ENCODE measurements at regions not wholly inside any gene's neighbourhood (a gene's known extent, or its start where the extent isn't known, plus 50 kb on each side); places are given as distances from the start of the nearest gene placed in this dataset.

- no peak for DNase-seq (ENCODE audit: low spot score)
Observed at GRCh38 chr1:106055855-106056254, 1000.6 kb upstream of the PRMT6 start.

DNA sequence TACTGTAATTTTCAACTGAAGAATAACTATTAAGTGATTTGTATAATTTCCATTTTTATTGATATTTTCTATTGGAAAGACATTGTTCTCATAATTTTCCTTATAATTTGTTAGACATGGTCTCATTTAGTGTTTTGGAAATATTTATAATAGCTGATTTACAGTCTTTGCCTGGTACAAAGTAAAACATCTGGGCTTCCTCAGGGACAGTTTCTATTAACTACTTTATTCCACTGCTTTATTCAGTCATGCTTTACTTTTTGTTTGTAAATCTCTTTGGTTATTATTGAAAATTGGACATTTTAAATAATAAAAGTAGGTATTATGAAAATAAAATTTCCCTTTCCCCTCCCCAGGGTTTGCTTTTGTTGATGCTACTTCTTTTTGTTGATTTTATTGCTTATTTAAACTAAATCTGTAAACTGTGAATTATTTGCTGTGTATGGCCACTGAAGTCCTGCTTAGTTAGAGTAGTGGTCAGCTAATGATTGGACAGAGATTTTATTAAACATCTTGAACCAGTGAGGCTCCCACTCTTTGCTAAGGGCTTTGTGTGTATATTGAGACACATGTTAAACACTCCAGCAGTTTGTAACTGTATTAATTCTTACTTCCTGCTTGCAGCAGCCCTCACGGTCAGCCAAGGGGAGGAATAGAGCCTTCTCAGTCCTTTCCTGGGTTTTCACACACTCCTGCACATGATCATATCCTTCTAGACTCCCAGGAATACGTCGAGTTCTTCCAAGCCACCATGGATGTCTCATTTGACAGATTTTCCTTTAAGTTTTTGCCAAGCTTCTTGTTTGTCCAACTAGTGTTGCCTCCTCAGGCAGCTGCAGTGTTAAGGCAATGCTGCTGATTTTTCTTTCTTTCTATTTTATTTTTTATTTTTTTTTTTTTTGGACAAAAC, 994.6 kb upstream of the PRMT6 start:
- DNase-seq (ENCODE audit: low spot score): no peak

GRCh38 chr1:106063510-106063909, 993.0 kb upstream of the PRMT6 start:
- no peak for DNase-seq (ENCODE audit: low spot score)

- DNase-seq (ENCODE audit: low spot score): no peak
Observed at GRCh38 chr1:106072909-106073600, 983.4 kb upstream of the PRMT6 start.

GRCh38 chr1:106080608-106081325, 975.7 kb upstream of the PRMT6 start:
- DNase-seq (ENCODE audit: low spot score): no peak

DNA sequence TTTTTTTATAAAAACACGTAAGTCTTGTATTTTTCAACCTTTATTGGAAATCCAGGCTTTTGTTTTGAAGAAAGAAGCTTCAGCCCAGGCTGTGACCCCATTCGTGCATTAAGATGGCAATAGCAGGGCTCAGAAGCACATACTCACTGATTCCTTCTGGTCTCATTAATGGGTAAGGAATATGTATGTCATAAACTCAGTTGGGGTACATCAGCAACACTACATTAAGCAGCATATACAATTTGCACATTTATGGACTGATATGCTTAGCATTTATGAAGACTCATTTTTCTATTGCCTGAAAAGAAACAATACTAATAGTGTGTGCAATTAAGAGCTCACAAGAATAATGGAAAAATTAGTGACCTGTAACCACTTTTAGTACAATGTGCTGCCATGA, 945.4 kb upstream of the PRMT6 start:
- DNase-seq (ENCODE audit: low spot score): no peak

DNA sequence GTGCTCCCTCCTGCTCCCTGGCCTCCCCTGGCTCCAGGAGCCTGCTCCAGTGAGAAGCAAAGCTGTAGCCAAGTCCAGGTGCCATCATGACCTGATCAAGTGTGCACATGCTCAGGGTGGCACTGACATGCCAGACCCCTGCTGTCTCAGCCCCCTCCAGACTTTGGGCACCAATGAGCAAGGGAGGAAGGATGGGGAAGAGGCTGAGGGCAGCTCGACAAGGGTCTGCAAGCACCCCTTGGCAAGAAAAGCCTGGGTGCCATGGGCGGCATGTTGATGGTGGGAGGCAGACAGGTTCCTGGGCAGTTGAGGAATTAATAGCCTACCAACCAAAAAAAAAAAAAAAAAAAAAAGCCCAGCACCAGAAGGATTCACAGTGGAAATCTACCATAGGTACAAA, 942.6 kb upstream of the PRMT6 start:
- no peak for DNase-seq (ENCODE audit: low spot score)

GRCh38 chr1:106120789-106121188, 935.7 kb upstream of the PRMT6 start:
- no peak for DNase-seq (ENCODE audit: low spot score)

DNA sequence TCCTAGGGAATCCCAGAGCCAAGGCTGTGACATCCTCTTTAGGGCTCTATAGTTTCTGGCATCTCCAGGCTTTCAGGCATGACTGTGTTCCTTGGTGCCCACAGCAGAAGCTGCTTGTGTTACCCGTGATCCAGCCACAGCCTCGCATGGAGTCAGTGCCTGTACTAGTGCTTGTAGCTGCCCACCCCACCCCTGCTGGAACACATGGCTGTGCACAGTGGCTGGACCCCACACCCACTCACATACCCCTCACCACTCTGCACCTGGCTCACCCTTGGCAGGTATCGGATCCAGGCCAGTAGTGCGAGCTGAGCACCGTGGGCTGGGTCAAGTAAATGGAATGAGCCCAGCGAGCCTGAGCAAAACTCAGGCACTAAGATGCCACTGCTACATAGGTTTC, 934.7 kb upstream of the PRMT6 start:
- DNase-seq (ENCODE audit: low spot score): no peak

DNA sequence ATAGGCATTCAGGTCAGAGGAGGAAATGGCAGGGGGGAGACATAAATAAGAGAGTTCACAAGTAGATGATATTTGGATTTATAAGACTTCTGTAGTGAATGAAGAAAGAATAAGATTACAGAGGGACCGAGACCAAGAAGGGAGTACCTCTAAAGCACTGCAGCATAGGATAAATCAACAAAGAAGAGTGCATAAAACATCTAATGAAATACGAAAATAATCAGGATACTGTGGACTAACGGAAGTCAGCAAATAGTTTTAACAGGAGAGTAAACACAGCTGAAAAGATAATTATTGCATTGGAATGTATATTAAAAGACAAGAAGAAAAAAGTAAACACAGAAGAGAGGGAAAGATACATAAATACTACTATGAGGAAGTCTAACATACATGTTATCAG, 921.9 kb upstream of the PRMT6 start:
- no peak for DNase-seq (ENCODE audit: low spot score)

- DNase-seq (ENCODE audit: low spot score): no peak
Observed at GRCh38 chr1:106173101-106173500, 883.4 kb upstream of the PRMT6 start.

GRCh38 chr1:106178791-106179190, 877.7 kb upstream of the PRMT6 start:
- no peak for DNase-seq (ENCODE audit: low spot score)

DNA sequence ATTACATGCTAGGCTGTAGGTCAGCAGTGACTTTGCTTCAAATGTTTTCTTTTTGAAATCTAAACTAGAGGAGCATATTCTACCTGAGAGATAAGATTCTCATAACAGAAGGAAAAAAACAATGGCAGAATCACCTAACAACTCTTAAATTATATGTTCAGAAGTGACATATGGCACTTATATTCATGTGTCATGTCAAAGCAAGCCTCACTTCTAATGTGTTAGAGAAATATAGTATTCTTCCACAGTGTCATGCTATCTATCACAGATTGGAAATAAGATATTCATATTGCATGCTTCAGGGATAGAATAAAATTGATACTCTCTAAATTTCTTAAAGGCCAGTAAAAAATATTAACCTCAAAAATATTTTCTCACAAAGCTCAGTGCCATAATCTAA, 874.6 kb upstream of the PRMT6 start:
- DNase-seq (ENCODE audit: low spot score): no peak

- no peak for DNase-seq (ENCODE audit: low spot score)
Observed at GRCh38 chr1:106185089-106185488, 871.4 kb upstream of the PRMT6 start.

DNA sequence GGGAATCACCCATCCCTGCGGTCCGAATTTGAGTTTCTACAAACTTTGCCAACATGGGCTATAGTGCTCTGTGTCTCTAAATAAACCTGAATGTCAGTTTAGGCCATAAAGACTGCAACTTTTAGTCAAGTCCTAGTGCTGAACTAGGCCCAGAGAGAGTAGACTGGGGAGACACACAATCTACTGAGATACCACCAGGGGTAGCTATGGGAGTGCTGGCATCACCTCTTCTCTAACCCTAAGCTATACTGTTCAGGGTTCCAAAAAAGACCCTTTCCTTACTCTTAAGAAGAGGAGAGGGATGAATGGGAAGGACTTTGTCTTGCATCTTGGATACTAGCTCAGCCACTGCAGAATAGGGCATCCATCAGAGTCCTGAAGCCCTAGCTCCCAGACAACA, 866.7 kb upstream of the PRMT6 start:
- no peak for DNase-seq (ENCODE audit: low spot score)

DNA sequence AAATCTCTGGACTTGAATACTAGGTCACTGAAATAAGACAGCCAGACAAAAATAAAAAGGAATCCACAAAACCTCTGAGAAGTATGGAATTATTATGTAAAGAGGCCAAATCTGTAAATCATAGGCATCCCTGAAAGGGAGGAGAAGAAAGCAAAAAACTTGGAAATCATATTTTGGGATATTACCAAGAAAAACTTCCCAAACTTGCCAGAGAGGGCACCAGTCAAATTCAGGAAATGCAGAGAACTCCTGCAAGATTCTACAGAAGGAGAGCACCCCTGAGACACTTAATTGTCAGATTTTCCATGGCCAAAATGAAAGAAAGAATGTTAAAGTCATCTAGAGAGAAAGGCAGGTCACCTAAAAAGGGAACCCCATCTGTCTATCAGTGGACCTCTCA, 862.3 kb upstream of the PRMT6 start:
- no peak for DNase-seq (ENCODE audit: low spot score)

DNA sequence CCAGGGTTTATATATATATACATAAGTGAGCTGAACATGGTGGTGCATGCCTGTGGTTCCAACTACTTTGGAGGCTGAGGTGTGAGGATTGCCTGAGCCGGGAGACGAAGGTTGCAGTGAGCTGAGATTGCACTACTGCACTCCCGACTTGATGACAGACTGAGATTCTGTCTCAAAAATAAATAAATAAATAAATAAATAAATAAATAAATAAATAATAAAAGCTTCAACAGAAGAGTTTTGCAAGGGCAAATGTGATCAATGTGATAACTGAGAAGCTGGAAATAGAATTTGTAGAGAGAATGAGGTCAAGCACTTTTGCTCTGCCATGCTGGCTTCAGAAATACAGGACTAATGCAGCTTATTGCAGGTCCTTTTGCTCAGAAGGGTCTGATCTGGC, 855.8 kb upstream of the PRMT6 start:
- DNase-seq (ENCODE audit: low spot score): no peak

- DNase-seq (ENCODE audit: low spot score): no peak
Observed at GRCh38 chr1:106207185-106207584, 849.3 kb upstream of the PRMT6 start.

DNA sequence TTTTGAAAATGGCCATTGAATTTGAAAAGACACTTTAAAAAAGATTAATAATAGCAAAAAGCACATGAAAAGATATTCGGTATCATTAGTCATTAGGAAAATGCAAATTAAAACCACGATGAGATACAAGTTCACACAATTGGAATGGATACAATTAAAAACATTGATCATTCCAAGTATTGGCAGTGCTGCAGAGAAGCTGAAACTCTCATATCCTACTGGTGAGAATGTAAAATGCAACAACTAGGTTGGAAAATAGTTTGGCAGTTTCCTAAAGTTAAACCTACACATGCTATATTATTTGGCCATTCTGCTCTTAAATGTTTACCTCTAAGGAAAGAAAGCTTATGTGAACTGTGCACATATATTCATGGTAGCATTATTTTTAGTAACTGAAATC, 838.7 kb upstream of the PRMT6 start:
- no peak for DNase-seq (ENCODE audit: low spot score)

- DNase-seq (ENCODE audit: low spot score): no peak
Observed at GRCh38 chr1:106222403-106222802, 834.1 kb upstream of the PRMT6 start.

DNA sequence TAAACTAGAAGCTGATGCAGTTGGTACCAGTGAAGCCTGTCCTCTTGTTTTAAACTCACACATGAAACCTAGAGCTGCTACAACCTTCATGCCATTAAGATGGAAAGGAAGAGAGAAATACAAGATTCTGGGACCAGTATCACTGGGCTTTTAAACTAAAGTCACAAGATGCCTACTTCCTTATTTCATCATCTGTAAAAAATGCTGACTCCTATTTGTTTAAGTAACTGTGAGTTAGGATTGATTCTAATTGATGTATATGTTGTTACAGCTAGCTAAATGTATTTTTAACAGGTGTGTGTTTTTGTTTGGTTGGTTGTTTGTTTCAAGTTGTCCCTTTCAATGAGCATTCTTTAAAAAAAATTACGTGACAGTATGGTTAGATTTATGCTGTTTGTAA, 833.3 kb upstream of the PRMT6 start:
- no peak for DNase-seq (ENCODE audit: low spot score)

DNA sequence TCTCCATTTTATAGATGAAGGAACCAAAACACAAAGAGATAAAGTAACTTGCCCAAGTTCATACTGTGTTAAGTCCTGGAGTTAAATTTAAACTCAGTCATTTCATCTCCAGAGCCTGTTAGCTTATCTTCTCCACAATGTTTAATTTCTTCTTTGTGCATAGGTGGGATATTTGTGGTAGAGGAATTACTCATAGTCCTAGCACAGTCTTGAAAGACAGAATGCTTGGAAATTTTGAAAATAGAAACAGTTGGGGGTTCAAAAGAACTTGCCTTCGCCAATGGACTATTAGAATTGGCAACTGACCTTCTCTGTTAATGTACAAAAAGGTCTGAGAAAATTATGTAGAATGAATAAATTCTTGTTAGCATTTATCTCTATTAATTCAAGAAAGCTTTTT, 832.0 kb upstream of the PRMT6 start:
- DNase-seq (ENCODE audit: low spot score): no peak

GRCh38 chr1:106225403-106225802, 831.1 kb upstream of the PRMT6 start:
- DNase-seq (ENCODE audit: low spot score): no peak
